ENCODE measurements at regions not wholly inside any gene's neighbourhood (a gene's known extent, or its start where the extent isn't known, plus 50 kb on each side); places are given as distances from the start of the nearest gene placed in this dataset.
"Not testable (repeated sequence)": the region's sequence is repeated elsewhere in the genome, so short reads cannot be mapped to it uniquely, and the experiment has no call there.

DNA sequence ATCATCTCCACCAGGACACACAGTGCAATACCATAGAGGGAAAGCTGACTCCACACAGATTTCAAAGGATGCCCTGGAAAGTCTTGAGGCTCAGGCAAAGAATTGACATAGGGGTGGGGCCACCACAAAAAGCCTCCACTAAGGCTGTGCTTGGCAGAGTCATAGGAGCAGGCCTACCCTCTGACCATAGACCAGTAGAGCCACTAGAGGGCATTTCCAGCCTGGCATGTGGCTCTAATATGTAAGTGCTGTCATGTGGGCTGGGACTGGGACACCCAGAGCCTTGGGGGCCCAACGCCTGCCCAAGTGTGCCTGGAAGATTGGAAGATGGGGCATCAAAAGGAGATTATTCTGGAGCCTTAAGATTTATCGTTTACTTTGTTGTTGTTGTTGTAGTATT lies 726.0 kb downstream of the DNAH5 start:
- no peak for DNase-seq (ENCODE audit: low read depth)

DNA sequence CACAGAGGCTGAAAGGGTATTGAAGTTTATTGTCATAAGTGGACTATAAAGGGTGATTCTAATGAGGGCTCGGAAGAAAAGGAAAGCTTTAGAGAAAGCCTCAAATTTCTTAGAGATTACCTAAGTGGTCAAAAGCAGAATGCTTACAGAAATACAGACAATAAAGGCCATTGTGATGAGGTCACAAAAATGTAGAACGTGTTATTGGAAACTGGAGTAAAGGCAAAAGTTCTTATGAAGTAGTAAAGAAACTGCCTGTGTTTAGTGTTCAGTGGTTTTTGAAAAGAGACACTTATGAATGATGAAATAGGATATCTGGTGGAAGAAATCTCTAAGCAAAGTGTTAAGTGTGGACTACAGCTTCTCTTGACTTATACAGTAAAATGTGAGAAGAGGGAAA lies 726.9 kb downstream of the DNAH5 start:
- no peak for DNase-seq (ENCODE audit: low read depth)

DNA sequence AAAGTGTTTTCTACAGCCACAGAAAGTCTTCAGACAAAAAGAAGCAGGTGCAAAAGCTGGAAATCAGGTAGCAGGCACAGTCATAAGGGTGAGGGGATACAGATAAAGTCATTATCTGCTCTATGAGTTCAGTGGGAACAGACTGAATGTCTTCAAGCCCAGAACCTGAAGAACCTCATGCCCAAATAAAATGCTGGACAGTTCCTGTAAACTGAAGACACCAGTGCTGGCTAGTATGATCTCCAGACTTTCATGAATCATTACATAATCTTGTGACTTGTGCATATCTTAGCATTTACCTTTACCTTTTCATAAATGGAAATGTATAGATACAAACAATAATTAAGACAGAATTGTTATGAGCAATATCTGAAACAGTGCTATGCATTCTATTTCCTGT lies 728.7 kb downstream of the DNAH5 start:
- DNase-seq (ENCODE audit: low read depth), result no peak

DNA sequence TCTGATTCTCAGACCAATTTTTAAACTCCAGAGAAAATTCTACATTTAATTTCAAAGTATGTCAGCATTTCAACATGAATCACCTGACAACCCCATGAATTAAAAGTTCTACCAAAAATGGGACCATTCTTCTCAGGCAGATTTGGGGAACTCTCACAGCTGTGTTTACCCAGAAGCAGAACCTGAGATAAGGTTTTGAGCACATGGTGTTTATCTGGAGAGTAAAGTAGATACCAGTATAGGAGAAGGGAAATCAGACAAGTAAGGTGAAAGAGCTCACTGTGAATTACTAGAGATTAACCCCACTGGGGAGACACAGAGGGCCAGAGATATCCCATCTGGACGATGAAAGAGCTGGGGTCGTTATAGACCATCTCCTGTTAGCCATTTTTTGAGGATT lies 729.1 kb downstream of the DNAH5 start:
- no peak for DNase-seq (ENCODE audit: low read depth)

DNA sequence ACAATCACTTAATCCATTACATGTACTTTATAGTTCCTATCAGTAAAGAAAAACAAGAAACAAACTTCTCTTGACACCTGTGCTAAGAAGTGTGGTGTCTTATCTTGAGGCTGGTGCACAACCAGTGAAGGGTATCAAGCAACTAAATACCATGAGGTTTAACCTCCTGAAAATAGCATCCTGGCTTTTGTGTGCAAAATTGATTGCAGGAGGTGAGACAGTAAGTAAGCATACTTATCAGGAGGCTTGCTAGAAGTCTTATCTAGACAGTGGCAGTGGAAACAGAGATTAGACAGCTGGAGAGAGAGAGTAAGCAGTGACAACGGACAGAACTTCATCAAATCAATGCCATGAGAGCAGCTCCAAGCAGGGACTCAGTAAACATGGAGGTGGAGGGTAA lies 730.3 kb downstream of the DNAH5 start:
- no peak for DNase-seq (ENCODE audit: low read depth)

DNA sequence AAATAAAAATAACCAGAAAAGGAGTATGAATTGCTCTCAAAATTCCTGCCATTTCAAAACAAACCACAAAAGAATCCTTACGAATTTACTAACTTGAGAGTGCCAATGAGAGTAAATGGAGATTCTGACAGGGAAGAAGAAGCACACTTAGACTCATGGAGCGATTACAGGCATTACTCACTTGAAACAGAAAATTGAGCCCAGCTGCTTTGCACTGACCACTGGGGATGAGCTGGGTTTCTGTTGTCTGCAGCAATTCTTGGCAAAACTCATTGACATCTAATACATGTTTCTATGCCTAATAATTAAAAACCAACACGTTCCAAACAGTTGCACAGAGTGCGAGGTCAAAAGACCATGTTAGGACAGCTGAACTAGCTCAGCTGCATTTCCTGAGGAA lies 731.6 kb downstream of the DNAH5 start:
- DNase-seq (ENCODE audit: low read depth), result no peak

DNA sequence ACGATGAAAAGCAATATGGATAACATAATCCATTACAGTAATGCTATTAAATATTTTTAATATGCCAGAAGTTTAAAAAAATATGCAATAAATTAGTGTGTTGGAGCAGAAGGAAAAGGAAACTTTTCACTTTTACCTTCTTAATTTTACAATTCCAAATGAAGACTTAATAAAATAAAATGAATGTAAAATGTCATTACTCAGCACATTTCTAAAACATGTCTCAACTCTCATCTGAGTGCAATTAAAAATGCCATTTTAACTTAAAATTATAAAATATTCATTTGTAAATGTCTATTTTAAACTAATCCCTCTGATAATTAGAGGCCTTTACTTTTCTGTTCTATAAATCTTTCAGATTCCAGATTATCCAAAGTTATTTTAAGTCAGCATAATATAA lies 733.4 kb downstream of the DNAH5 start:
- DNase-seq (ENCODE audit: low read depth), result no peak

DNA sequence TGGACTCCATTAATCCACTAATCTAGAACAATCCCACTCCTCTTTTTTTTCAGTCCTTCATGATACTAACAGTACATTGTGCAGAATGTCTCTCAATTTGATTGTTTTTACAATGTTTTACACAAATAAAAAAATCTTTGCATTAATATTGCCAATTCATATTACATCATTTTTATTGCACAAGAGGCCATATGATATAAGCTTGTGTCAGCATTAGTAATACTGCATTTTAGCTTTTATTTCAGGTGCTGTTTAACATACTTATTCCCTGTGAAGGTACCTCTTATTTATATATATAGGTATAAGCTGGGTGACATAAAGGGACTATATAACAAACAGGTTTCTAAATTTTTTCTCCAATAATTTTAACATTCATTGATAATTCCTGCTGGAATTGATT lies 737.4 kb downstream of the DNAH5 start:
- DNase-seq (ENCODE audit: low read depth), result no peak

DNA sequence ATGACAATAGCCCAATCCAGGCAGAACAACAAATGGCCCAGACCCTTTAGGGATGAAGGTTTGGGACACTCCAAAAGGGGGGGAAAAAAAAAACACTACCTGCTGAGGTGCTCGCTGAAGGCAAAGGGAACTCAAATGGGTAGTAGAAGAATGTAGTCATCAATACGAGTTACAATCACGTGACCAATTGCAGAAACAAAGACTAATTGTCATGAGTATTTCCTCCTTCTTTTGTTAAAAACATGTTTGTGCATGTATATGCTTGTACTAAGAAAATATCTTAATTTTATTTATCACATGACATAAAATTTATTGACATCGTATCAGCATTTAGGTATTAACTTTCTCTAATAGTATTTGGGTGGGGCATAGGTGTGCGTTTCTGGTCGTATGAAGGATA lies 743.5 kb downstream of the DNAH5 start:
- DNase-seq (ENCODE audit: low read depth), result no peak

DNA sequence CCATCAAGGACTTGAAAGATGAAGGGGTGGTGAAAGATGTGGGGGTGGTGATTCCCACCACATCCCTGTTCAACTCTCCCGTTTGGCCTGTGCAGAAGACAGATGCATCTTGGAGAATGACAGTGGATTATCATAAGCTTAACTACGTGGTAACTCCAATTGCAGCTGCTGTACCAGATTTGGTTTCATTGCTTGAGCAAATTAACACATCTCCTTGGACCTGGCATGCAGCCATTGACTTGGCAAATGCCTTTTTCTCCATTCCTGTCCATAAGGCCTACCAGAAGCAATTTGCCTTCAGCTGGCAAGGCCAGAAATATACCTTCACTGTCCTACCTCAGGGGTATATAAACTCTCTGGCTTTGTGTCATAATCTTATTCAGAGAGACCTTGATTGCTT lies 746.3 kb downstream of the DNAH5 start:
- DNase-seq (ENCODE audit: low read depth), result not testable (repeated sequence)

DNA sequence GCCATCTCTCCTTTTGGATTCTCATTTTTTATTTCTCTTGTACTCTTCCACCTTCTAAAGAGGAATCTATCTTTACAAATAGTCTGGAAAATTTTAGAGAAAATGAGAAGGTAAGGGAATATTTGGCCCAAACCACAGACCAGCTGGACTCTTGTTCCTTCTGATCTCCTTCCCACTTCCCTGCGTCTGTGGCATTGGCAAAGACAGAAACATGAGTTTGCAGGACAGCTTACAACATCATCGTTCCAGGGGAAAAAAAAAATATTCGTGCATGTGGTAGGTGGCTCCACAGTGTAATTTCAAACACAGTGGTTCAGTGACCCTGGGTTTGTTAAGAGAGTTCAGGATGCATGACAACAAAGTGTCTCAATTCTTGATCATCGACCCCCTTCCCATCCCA lies 755.0 kb downstream of the DNAH5 start:
- no peak for DNase-seq (ENCODE audit: low read depth)

DNA sequence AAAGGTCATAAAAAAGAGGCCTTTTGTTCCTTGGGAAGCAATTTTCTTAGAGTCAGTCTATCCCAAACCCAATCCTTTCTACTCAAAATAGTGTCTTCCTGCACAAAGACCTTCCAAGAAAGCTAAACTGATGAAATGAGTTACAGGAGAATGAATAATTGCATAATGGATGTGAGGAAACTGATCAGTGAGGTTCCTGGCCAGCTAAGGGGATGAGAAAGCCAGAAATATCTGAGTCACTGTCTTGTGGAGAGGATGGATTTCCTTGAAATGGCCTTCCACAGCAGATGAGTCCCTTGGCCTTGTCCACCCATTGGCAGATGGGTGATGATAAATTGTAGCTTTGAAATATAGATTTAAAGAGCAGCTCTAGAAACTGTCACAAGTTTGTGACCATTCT lies 756.1 kb downstream of the DNAH5 start:
- no peak for DNase-seq (ENCODE audit: low read depth)

DNA sequence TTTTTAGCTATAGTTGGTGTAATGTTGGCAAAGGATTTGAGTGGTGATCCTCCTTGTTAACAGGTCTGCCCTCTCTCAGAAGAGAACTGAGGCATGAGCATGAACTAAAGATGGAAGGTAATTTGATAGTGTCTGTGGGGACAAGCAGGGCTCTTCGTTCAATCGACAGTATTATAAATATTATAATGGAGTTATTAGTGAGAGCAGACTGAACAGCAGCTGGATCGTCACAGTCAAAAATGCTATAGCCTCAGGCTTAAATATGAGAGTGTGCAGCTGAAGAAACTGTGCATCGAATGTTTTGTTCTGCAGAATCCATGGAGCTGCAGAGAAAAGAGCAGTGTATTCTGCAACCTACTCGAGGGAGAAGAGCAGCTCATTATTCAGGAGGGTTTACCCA lies 757.3 kb downstream of the DNAH5 start:
- no peak for DNase-seq (ENCODE audit: low read depth)

DNA sequence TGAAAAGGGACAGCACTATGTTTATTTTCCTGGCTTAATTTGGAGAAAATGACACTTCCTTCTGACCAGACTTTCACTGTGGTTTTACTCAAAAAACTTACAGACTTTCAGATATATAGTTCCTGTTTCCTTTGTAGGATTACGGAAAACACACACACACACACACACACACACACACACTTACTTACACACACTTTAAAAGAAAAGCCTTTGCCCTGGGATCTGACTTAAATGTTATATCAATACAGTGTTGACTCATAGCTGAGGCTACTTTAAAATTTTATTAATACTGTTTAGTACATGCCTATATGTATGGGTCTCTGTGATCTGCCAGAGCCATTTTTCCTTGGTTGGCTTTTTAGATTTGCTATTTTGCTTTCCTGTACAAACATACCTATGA lies 758.3 kb downstream of the DNAH5 start:
- DNase-seq (ENCODE audit: low read depth), result no peak

DNA sequence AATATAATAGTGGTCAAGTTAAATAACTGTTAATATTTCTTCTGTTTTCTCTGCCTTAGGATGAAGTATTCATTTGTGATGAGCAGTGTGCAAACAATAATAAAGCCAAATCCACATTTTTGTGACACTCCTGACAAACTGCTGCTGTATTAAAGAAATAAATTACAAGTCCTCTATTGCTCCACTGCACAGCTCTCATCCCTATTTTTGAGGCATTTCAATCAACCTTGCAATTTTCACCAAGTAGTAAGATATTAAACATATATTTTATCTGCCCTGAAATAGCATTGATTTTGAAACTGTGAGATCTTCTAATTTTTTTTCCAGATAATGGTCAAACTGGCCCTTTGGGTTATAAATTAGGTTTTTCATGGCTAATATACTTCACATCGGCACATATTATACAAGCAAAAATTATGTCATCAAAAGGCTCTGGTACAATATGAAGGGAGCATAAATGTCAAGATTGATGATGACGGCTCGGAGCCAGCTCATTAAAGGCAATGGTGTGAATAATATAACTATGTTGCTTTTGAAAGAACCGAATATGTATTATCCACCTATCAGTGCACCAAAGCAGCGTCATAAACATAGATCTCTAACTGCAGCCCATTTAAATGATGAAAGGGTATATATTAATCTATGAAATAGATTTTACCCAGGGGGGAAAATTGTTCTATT lies 764.9 kb downstream of the DNAH5 start:
- DNase-seq (ENCODE audit: low read depth), result no peak

DNA sequence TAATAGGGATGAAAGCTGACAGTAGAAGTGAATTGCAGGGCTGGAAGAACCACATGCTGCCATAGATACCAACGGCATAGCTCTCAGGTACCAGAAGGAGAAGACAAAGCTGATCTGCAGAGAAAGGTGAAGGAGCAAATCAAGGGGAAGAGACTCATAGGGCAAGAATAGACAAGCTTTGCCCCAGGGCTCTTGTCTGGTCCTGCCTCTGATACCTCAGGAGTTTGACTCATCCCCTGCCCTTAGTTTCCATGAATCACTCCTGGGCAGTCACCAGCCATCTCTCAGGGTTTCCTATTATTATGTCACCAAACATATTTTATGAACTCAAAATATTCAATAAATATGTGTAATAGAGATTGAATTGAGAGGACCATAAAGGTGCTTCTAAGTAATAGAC lies 800.9 kb downstream of the DNAH5 start:
- DNase-seq (ENCODE audit: low read depth), result no peak

DNA sequence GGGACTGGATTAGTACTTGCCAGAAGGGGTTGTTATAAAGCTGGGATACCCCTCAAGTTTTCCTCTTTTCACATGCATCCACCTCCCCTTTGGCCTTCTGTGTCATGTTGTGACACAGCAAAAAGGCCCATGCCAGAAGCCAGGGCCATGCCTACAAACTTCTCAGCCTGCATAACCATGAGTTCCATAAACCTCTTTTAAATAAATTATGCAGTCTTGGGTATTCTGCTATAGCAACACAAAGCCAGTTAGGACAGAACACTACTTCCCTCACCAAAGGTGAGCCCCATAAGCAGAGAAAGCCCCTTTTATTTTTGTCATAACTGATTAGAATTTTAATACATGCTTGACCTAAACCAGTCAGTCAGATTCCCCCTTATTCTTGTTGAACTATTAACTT lies 801.3 kb downstream of the DNAH5 start:
- no peak for DNase-seq (ENCODE audit: low read depth)

DNA sequence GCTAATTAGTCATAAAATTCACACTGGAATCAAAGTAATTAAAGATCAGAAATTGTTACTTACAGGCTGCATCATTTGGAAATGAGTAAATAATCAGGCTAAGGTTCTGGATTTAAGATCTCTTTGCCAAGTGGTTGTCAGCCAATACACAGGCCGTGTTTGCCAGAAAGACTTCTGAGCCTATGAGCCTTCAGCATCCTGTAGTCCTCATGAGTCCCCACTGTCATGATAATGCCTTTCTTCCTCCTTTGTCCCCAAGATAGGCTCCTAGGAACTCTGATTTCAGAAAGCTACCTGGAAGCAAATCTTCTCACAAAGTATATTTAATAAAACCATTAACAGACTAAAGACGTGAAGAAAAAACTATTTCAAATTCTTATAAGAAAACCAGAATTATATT lies 810.5 kb downstream of the DNAH5 start:
- DNase-seq (ENCODE audit: low read depth), result no peak

DNA sequence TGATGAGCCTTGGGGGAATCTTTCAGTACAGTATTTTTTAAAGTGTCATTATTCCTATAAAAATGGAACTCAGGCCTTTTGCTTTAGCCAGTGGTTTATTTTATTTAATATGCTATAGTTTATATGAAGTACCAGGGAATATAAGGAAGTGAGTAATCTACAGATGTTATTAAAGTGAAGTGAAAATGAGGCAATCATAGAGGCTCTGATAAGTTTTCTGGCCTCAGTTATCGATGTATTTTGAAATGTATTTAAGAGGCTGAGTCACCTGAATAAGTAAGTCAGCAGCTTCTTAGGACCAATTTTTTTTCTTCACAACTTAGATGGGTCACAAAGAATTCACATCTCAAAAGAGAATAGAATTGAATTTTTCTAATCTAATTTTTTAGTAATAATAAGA lies 829.0 kb downstream of the DNAH5 start:
- no peak for DNase-seq (ENCODE audit: low read depth)

DNA sequence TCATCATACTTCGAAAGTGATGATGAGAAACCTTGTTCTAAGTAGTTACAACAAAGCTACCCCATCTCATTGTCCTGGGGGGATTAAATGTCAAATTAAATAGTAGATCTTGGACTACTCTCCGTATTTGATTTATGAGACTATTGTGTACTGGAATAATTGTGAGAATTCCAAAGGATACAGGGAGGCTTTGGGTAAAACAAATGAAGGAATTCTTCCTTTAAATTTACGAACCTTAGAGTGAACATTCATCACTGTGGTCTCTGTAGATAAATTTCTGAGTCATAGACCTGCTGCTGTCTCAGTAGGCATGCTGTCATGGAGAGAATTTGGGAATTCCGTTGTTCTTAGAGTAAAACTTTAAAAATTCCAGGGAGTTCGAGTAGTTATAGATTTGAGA lies 836.2 kb downstream of the DNAH5 start:
- DNase-seq (ENCODE audit: low read depth), result no peak

DNA sequence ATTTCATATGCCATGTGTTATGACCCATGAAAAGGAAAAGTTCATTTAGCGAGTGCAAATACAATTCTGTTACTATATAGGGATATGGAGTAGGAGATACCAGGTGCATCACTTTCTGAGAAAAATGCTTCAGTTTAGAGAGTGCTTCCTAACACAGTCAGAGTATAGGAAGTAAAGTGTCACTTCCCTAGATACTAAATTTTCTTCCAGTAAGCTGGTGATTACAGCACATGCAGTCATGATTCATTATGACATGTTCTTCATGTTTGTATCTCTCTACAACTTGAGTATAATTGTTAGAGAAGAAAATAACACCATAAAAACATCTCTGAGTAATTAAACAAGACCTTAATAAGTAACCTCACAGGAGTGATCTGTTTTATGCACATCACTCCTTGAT lies 837.0 kb downstream of the DNAH5 start:
- DNase-seq (ENCODE audit: low read depth), result no peak

DNA sequence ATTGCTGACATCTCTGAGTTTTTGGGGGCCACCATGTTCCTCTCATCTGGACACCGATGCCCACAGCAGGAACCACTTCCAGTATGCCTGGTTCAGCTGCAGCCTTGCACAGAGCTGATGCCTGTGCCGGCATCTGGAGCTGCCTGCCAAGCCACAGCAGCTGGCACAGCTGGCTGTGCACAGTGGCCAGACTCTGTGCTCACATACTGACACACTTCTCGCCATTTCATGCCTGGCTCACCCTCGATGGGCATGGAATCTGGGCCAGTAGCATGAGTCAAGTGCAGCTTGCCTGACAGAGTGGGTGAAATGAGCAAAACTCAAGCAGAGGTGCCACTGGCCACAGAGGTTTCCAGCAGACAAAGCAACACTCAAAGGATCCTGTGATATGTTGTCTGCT lies 863.4 kb downstream of the DNAH5 start:
- DNase-seq (ENCODE audit: low read depth), result no peak

DNA sequence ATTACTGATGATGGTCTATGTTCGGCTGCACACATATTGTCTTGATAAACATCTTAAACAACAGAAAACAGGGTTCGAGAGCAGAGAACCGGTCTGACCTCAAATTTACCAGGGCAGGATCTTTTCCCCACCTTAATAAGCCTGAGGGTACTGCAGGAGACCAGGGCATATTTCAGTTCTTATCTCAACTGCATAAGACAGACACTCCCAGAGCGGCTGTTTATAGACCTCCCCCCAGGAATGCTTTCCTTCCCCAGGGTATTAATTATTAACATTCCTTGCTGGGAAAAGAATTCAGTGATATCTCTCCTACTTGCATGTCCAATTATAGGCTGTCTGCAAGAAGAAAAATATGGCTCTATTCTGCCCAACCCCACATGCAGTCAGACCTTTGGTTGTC lies 871.6 kb downstream of the DNAH5 start:
- not testable (repeated sequence) for DNase-seq (ENCODE audit: low read depth)

DNA sequence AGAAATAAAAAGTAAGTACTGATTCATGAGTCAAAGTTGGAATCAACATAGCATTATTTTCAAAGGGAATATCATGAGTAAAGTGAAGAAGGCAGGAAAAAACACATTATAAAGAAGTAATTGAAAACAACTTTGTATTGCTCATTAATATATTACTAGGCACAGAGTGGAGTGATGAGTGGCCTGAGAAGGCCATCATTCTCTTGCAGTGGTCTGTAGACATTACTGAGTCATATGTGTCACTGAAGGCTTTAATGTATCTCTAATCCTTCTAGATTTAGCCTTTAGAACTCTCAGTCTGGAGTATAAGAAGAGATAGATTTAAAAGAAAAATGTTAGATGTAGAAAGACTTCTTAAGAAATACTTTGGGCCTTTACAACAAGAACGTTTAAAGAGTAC lies 881.4 kb downstream of the DNAH5 start:
- DNase-seq (ENCODE audit: low read depth), result no peak
